MM.1S (cell line): ENCODE measurements at regions not wholly inside any gene's neighbourhood (a gene's known extent, or its start where the extent isn't known, plus 50 kb on each side); places are given as distances from the start of the nearest gene placed in this dataset.

Source experiments
- EZH2 ChIP-seq: fragments of 300-600 bp; sonication (generic); optimal IDR thresholded peaks from 2 replicates; pipeline ENCODE3; 2017; ENCODE audit warnings: low read depth, mild to moderate bottlenecking, antibody characterized with exemption, low read length, mixed read lengths
- EZH2phosphoT487 ChIP-seq: fragments of 300-600 bp; sonication (generic); IDR thresholded peaks from 2 replicates; pipeline ENCODE4 v1.6.1; 2018; ENCODE audit warnings: antibody characterized with exemption, low read length
- TF ChIP-seq, protein P1 (sequence below): fragments of 300-600 bp; sonication (generic); IDR thresholded peaks from 2 replicates; pipeline ENCODE4 v1.5.1; 2016; ENCODE audit warnings: antibody characterized with exemption, low read length, mixed read lengths

- TF ChIP-seq, protein P1, sequence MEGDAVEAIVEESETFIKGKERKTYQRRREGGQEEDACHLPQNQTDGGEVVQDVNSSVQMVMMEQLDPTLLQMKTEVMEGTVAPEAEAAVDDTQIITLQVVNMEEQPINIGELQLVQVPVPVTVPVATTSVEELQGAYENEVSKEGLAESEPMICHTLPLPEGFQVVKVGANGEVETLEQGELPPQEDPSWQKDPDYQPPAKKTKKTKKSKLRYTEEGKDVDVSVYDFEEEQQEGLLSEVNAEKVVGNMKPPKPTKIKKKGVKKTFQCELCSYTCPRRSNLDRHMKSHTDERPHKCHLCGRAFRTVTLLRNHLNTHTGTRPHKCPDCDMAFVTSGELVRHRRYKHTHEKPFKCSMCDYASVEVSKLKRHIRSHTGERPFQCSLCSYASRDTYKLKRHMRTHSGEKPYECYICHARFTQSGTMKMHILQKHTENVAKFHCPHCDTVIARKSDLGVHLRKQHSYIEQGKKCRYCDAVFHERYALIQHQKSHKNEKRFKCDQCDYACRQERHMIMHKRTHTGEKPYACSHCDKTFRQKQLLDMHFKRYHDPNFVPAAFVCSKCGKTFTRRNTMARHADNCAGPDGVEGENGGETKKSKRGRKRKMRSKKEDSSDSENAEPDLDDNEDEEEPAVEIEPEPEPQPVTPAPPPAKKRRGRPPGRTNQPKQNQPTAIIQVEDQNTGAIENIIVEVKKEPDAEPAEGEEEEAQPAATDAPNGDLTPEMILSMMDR = no peak
- TF ChIP-seq EZH2 (no peak), EZH2phosphoT487 (no peak)
These were observed 123.1 kb upstream of the ENPEP start for GRCh38 chr4:110352670-110353442.
